Upper lobe of right lung (tissue), 1 donor: ENCODE measurements at regions not wholly inside any gene's neighbourhood (a gene's known extent, or its start where the extent isn't known, plus 50 kb on each side); places are given as distances from the start of the nearest gene placed in this dataset.

ENCODE experiments used
- ATAC-seq: fragments of 200-7000 bp; cut with Tn5 transposase; one replicate; pipeline ENCODE4 v1.9.1; 2020; ENCODE audit warnings: mild to moderate bottlenecking, moderate library complexity
- DNase-seq: peaks from one replicate; pipeline ENCODE4 v3.0.0-alpha.2; 2020
- H3K27ac ChIP-seq: fragments of 200-600 bp; one replicate; pipeline ENCODE4 v1.8.0; 2022
- H3K27me3 ChIP-seq: fragments of 200-600 bp; one replicate; pipeline ENCODE4 v1.8.0; 2022; ENCODE audit warnings: mild to moderate bottlenecking
- H3K36me3 ChIP-seq: fragments of 200-600 bp; one replicate; pipeline ENCODE4 v1.8.0; 2022
- H3K4me1 ChIP-seq: fragments of 200-600 bp; one replicate; pipeline ENCODE4 v1.8.0; 2022
- H3K4me3 ChIP-seq: fragments of 200-600 bp; one replicate; pipeline ENCODE4 v1.8.0; 2022; ENCODE audit warnings: mild to moderate bottlenecking
- H3K9me3 ChIP-seq: fragments of 200-600 bp; one replicate; pipeline ENCODE4 v1.8.0; 2022
- CTCF ChIP-seq: fragments of 200-600 bp; IDR thresholded peaks from one replicate; pipeline ENCODE4 v1.8.0; 2022; ENCODE audit warnings: antibody characterized with exemption
- intact Hi-C: fragments of 100-400 bp; cut with DNase I; formaldehyde crosslinking; loops from one replicate; pipeline ENCODE4 v1.11.0; 2022
- donor health status: DM: no; HTN: yes; CAD: no; lungs with severe emphysema.

GRCh38 chr9:80503671-80504281, 932.0 kb downstream of the TLE4 start:
- H3K27ac ChIP-seq = no peak overlapping the region
- DNase-seq (no peak), ATAC-seq (no peak)
- H3K4me3 ChIP-seq = no peak overlapping the region
- intact Hi-C loops = no loop called here
- H3K9me3 ChIP-seq = no peaks in the 10 kb centered on the region
- no peaks in the 10 kb centered on the region for H3K36me3 ChIP-seq
- TF ChIP-seq CTCF = no peak
- H3K27me3 ChIP-seq = no peaks in the 10 kb centered on the region
- peaks cover 4% of the 10 kb centered on the region for H3K4me1 ChIP-seq

- intact Hi-C loops = no loop called here
- TF ChIP-seq CTCF = no peak
- Histone ChIP-seq H3K4me1 (peaks cover 4% of the 10 kb centered on the region), H3K9me3 (no peaks in the 10 kb centered on the region), H3K27me3 (no peaks in the 10 kb centered on the region), H3K4me3 (no peak overlapping the region), H3K27ac (no peak overlapping the region), H3K36me3 (no peaks in the 10 kb centered on the region)
- DNase-seq = no peak
- no peak for ATAC-seq
Observed at GRCh38 chr9:80502306-80502705, 930.5 kb downstream of the TLE4 start.

- Histone ChIP-seq H3K27me3 (no peaks in the 10 kb centered on the region), H3K27ac (no peak overlapping the region), H3K9me3 (no peaks in the 10 kb centered on the region), H3K36me3 (no peaks in the 10 kb centered on the region), H3K4me1 (peaks cover 4% of the 10 kb centered on the region), H3K4me3 (no peak overlapping the region)
- ATAC-seq (no peak), DNase-seq (no peak)
- intact Hi-C loops = no loop called here
- no peak for TF ChIP-seq CTCF
Observed at GRCh38 chr9:80501635-80502034, 929.9 kb downstream of the TLE4 start.

GRCh38 chr9:80500300-80500699, 928.5 kb downstream of the TLE4 start:
- Histone ChIP-seq H3K4me1 (peaks cover 4% of the 10 kb centered on the region), H3K27ac (no peak overlapping the region), H3K4me3 (no peak overlapping the region), H3K27me3 (no peaks in the 10 kb centered on the region), H3K9me3 (no peaks in the 10 kb centered on the region), H3K36me3 (no peaks in the 10 kb centered on the region)
- DNase-seq (no peak), ATAC-seq (no peak)
- intact Hi-C loops = no loop called here
- TF ChIP-seq CTCF = no peak

- no peaks in the 10 kb centered on the region for H3K4me1 ChIP-seq
- intact Hi-C loops = no loop called here
- no peaks in the 10 kb centered on the region for H3K36me3 ChIP-seq
- no peak for ATAC-seq
- H3K27me3 ChIP-seq = no peaks in the 10 kb centered on the region
- no peak for DNase-seq
- H3K4me3 ChIP-seq = no peak overlapping the region
- no peak overlapping the region for H3K27ac ChIP-seq
- no peaks in the 10 kb centered on the region for H3K9me3 ChIP-seq
- TF ChIP-seq CTCF = no peak
Observed at GRCh38 chr9:80498001-80498555, 926.3 kb downstream of the TLE4 start.
